DOHH2 (cell line): ENCODE measurements at regions not wholly inside any gene's neighbourhood (a gene's known extent, or its start where the extent isn't known, plus 50 kb on each side); places are given as distances from the start of the nearest gene placed in this dataset.

Experiments used
- H3F3A ChIP-seq: fragments of 200-600 bp; sonication (generic), shearing (Covaris generic); 2 replicates; pipeline ENCODE4 v1.6.0; 2016; ENCODE audit warnings: antibody characterized with exemption, mild to moderate bottlenecking; ENCODE audit not compliant: control insufficient read depth, insufficient read depth
- H3K27ac ChIP-seq: fragments of 200-600 bp; sonication (generic); 2 replicates; pipeline ENCODE4 v1.5.1; 2014; ENCODE audit warnings: low read depth, mild to moderate bottlenecking, low read length, moderate library complexity
- H3K27me3 ChIP-seq: fragments of 200-600 bp; sonication (generic); 2 replicates; pipeline ENCODE4 v1.6.1; 2014; ENCODE audit warnings: mild to moderate bottlenecking, low read length, mixed read lengths; ENCODE audit not compliant: control insufficient read depth
- H3K36me3 ChIP-seq: fragments of 200-600 bp; sonication (generic); 2 replicates; pipeline ENCODE4 v1.6.1; 2014; ENCODE audit warnings: mild to moderate bottlenecking, low read length, moderate library complexity, mixed read lengths; ENCODE audit not compliant: control insufficient read depth
- H3K4me1 ChIP-seq: fragments of 200-600 bp; sonication (generic); 2 replicates; pipeline ENCODE4 v1.6.1; 2014; ENCODE audit warnings: mild to moderate bottlenecking, low read length, mixed read lengths; ENCODE audit not compliant: control insufficient read depth
- H3K4me2 ChIP-seq: fragments of 200-600 bp; sonication (generic); 2 replicates; pipeline ENCODE4 v1.6.0; 2014; ENCODE audit warnings: mild to moderate bottlenecking, low read length, moderate library complexity
- H3K4me3 ChIP-seq: fragments of 200-600 bp; sonication (generic); 2 replicates; pipeline ENCODE4 v1.5.1; 2014; ENCODE audit warnings: mild to moderate bottlenecking, low read length, mixed read lengths
- H3K79me2 ChIP-seq: fragments of 200-600 bp; sonication (generic); 2 replicates; pipeline ENCODE4 v1.6.1; 2014; ENCODE audit warnings: mild to moderate bottlenecking, low read length, mixed read lengths; ENCODE audit not compliant: control insufficient read depth
- H3K9me2 ChIP-seq: fragments of 200-600 bp; sonication (generic); replicated peaks from 2 replicates; pipeline ENCODE4 v1.6.1; 2014; ENCODE audit warnings: mild to moderate bottlenecking, low read length, mixed read lengths; ENCODE audit not compliant: control insufficient read depth
- H3K9me3 ChIP-seq: fragments of 200-600 bp; sonication (generic); 2 replicates; pipeline ENCODE4 v1.6.1; 2014; ENCODE audit warnings: antibody characterized with exemption, low read length, mixed read lengths; ENCODE audit not compliant: control insufficient read depth, insufficient read depth
- H4K20me1 ChIP-seq: fragments of 200-600 bp; sonication (generic); 2 replicates; pipeline ENCODE4 v1.6.0; 2014; ENCODE audit warnings: low read depth, mild to moderate bottlenecking, antibody characterized with exemption, low read length, moderate library complexity; ENCODE audit not compliant: control insufficient read depth, insufficient read depth
- CTCF ChIP-seq: fragments of 200-600 bp; sonication (generic); IDR thresholded peaks from one replicate; pipeline ENCODE4 v1.5.1; 2014; ENCODE audit warnings: antibody characterized with exemption, mild to moderate bottlenecking, low read depth, low read length; ENCODE audit not compliant: poor library complexity, severe bottlenecking
- EZH2phosphoT487 ChIP-seq: fragments of 200-600 bp; sonication (generic); IDR thresholded peaks from 2 replicates; pipeline ENCODE4 v1.6.1; 2017; ENCODE audit warnings: borderline replicate concordance, mild to moderate bottlenecking, antibody characterized with exemption, low read length, moderate library complexity, mixed read lengths

DNA sequence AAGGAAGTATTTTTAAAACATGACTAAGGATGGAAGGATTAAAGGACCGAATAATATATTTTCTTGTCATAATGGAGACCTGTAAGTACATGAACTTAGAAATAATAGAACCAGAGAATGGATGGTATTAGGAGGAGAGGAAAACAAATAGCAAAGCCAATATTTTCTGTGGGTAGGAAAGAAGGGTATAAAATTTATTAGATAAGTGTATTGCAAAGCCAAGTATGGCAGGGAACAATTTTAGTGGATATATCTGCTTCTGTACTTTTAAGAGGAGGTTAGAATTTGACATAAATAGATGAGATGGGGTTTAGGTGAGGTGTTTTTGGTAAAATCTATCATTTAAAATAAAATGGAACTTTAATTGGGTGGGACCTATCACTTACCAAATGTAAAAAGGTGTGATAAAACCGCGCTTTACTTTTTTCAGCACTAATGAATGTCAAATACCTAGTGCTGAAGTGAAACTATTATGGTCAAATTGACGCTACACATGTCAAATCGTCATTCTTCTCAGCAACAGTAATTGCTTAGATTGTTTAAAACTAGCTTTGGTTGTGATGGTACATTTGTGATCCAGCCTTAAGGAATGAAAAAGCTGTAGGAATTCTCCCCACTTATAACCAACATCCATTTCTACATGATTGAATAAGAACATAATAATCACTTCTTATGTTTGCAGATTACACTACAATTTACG is 78.1 kb upstream of the ZEB2 start:
- H3F3A ChIP-seq: no peaks in the 10 kb centered on the region
- no peaks in the 10 kb centered on the region for H3K36me3 ChIP-seq
- H3K4me2 ChIP-seq: no peak overlapping the region
- no peak for TF ChIP-seq EZH2phosphoT487
- no peak for TF ChIP-seq CTCF
- H4K20me1 ChIP-seq: no peaks in the 10 kb centered on the region
- no peaks in the 10 kb centered on the region for H3K9me2 ChIP-seq
- H3K79me2 ChIP-seq: no peaks in the 10 kb centered on the region
- no peaks in the 10 kb centered on the region for H3K27me3 ChIP-seq
- no peak overlapping the region for H3K4me3 ChIP-seq
- no peak overlapping the region for H3K27ac ChIP-seq
- H3K9me3 ChIP-seq: peaks cover 9% of the 10 kb centered on the region
- H3K4me1 ChIP-seq: peaks cover 27% of the 10 kb centered on the region

- Histone ChIP-seq H4K20me1 (no peaks in the 10 kb centered on the region), H3K9me3 (peaks cover 9% of the 10 kb centered on the region), H3K27me3 (no peaks in the 10 kb centered on the region), H3F3A (no peaks in the 10 kb centered on the region), H3K27ac (no peak overlapping the region), H3K4me3 (no peak overlapping the region), H3K9me2 (no peaks in the 10 kb centered on the region), H3K36me3 (no peaks in the 10 kb centered on the region), H3K4me1 (peaks cover 32% of the 10 kb centered on the region), H3K4me2 (no peak overlapping the region), H3K79me2 (no peaks in the 10 kb centered on the region)
- no peak for TF ChIP-seq EZH2phosphoT487
- TF ChIP-seq CTCF: no peak
Measured at GRCh38 chr2:144597388-144597787, 77.5 kb upstream of the ZEB2 start.

GRCh38 chr2:144596073-144596871 is 76.4 kb upstream of the ZEB2 start:
- Histone ChIP-seq H3K36me3 (no peaks in the 10 kb centered on the region), H3K9me2 (no peaks in the 10 kb centered on the region), H4K20me1 (no peaks in the 10 kb centered on the region), H3K79me2 (no peaks in the 10 kb centered on the region), H3K9me3 (peaks cover 9% of the 10 kb centered on the region), H3F3A (no peaks in the 10 kb centered on the region), H3K4me2 (peak overlapping the region; percentile 96), H3K4me1 (peaks cover 33% of the 10 kb centered on the region), H3K27ac (peak overlapping the region; percentile 23; the same call in 1 of the 2 replicates), H3K4me3 (peak overlapping the region; percentile 72), H3K27me3 (no peaks in the 10 kb centered on the region)
- TF ChIP-seq CTCF (no peak), EZH2phosphoT487 (no peak)
